ENCODE measurements at regions not wholly inside any gene's neighbourhood (a gene's known extent, or its start where the extent isn't known, plus 50 kb on each side); places are given as distances from the start of the nearest gene placed in this dataset.

GRCh38 chr11:16685914-16686313 lies 52.5 kb upstream of the C11orf58 start:
- DNase-seq, result no peak

GRCh38 chr11:16678466-16679116 lies 59.9 kb upstream of the C11orf58 start:
- DNase-seq, result no peak

- no peak for DNase-seq
Measured at GRCh38 chr11:16669799-16670415, 68.5 kb upstream of the C11orf58 start.

GRCh38 chr11:16632295-16633200 lies 105.9 kb upstream of the C11orf58 start:
- peak; percentile 17 for DNase-seq

GRCh38 chr11:16630651-16631050 lies 107.8 kb upstream of the C11orf58 start:
- DNase-seq, result no peak

GRCh38 chr11:16618431-16618830 lies 120.0 kb upstream of the C11orf58 start:
- no peak for DNase-seq

GRCh38 chr11:16615480-16615879 lies 123.0 kb upstream of the C11orf58 start:
- DNase-seq, result no peak

GRCh38 chr11:16613512-16614381 lies 124.7 kb upstream of the C11orf58 start:
- DNase-seq, result peak; percentile 75

- DNase-seq, result no peak
Measured at GRCh38 chr11:16613262-16613511, 125.3 kb upstream of the C11orf58 start.

- no peak for DNase-seq
Measured at GRCh38 chr11:16612566-16613261, 125.7 kb upstream of the C11orf58 start.

GRCh38 chr11:16611926-16612565 lies 126.4 kb upstream of the C11orf58 start:
- no peak for DNase-seq

- DNase-seq, result no peak
Measured at GRCh38 chr11:16611401-16611921, 127.0 kb upstream of the C11orf58 start.

GRCh38 chr11:16610738-16611388 lies 127.6 kb upstream of the C11orf58 start:
- no peak for DNase-seq

GRCh38 chr11:16610213-16610737 lies 128.2 kb upstream of the C11orf58 start:
- no peak for DNase-seq

- DNase-seq, result no peak
Measured at GRCh38 chr11:16609769-16610168, 128.7 kb upstream of the C11orf58 start.

GRCh38 chr11:16607675-16608644 lies 130.5 kb upstream of the C11orf58 start:
- DNase-seq, result no peak

- DNase-seq, result no peak
Measured at GRCh38 chr11:16606784-16607674, 131.4 kb upstream of the C11orf58 start.

Measured in inflammatory macrophage treated with lipopolysaccharide for 4 hours (primary cell).